GM12878 (cell line): ENCODE measurements at regions not wholly inside any gene's neighbourhood (a gene's known extent, or its start where the extent isn't known, plus 50 kb on each side); places are given as distances from the start of the nearest gene placed in this dataset.

Experiments used
- ATAC-seq: fragments of 200-7000 bp; cut with Tn5 transposase; 3 replicates; pipeline ENCODE4 v1.9.1; 2020; ENCODE audit warnings: mild to moderate bottlenecking, moderate library complexity
- BruUV-seq: library from RNA; stranded (reverse); fragments of 400-500 nt; replicated peaks from 2 replicates; lab custom pipeline; 2021; lab: Mats Ljungman, UMichigan
- CTCF ChIA-PET: fragments of 300-600 bp; sonication (Branson Sonifier 250); formaldehyde crosslinking; extraction: SDS; loops from one replicate; lab custom pipeline; 2021; ENCODE audit warnings: inconsistent platforms; lab: Yijun Ruan, JAX
- POLR2A ChIA-PET: fragments of 350-600 bp; formaldehyde crosslinking; extraction: SDS; loops from one replicate; lab custom pipeline; 2021; ENCODE audit warnings: inconsistent platforms; lab: Charles Lee
- RAD21 ChIA-PET: fragments of 300-600 bp; sonication (Branson Sonifier 250); formaldehyde crosslinking; loops from one replicate; lab custom pipeline; 2023; ENCODE audit warnings: antibody characterized with exemption; ENCODE audit not compliant: unreplicated experiment; lab: Charles Lee
- SMC1A ChIA-PET: fragments of 300-600 bp; sonication (Branson Sonifier 250); formaldehyde crosslinking; loops from one replicate; lab custom pipeline; 2023; ENCODE audit not compliant: unreplicated experiment, uncharacterized antibody; lab: Charles Lee
- DNase-seq: peaks from one replicate; pipeline ENCODE4 v3.0.0-alpha.2; 2011; ENCODE audit warnings: low read depth, low spot score
- FAIRE-seq: peaks from 3 replicates; lab custom pipeline; 2011; peaks lifted over from hg19 to GRCh38; lab: Jason Lieb, UNC
- H2AFZ ChIP-seq: 2 replicates; pipeline ENCODE4 v1.6.0; 2011; ENCODE audit warnings: low read depth, low read length, control low read depth; ENCODE audit not compliant: control insufficient read depth
- H3K27ac ChIP-seq: 2 replicates; pipeline ENCODE4 v1.5.1; 2011; ENCODE audit warnings: control low read depth; ENCODE audit not compliant: control insufficient read depth, insufficient read depth
- H3K27me3 ChIP-seq, 2 experiments: replicated peaks in 1 of 2; 2 replicates each; pipeline versions ENCODE4 v1.6.0 to v1.6.1; 2011; ENCODE audit warnings: low read length in 1 of 2; ENCODE audit not compliant: control insufficient read depth in 2 of 2, insufficient read depth in 2 of 2
- H3K36me3 ChIP-seq, 2 experiments: 2 replicates each; pipeline ENCODE4 v1.5.1; 2011; ENCODE audit warnings: low read length in 1 of 2; ENCODE audit not compliant: control insufficient read depth in 2 of 2, insufficient read depth in 2 of 2
- H3K4me1 ChIP-seq: 2 replicates; pipeline ENCODE4 v1.6.1; 2011; ENCODE audit warnings: mild to moderate bottlenecking, low read length, moderate library complexity, mixed read lengths; ENCODE audit not compliant: control insufficient read depth, insufficient read depth
- H3K4me2 ChIP-seq: 2 replicates; pipeline ENCODE4 v1.6.0; 2011; ENCODE audit warnings: control low read depth; ENCODE audit not compliant: control insufficient read depth, insufficient read depth
- H3K4me3 ChIP-seq: fragments of 200-600 bp; sonication (generic); 2 replicates; pipeline ENCODE4 v1.5.1; 2016
- H3K79me2 ChIP-seq: 2 replicates; pipeline ENCODE4 v1.6.0; 2011; ENCODE audit warnings: low read length; ENCODE audit not compliant: control insufficient read depth, insufficient read depth
- H3K9ac ChIP-seq: 2 replicates; pipeline ENCODE4 v1.8.0; 2011; ENCODE audit warnings: low read length, control low read depth, mixed read lengths; ENCODE audit not compliant: control insufficient read depth, insufficient read depth
- H3K9me3 ChIP-seq: replicated peaks from 3 replicates; pipeline ENCODE4 v1.5.1; 2011; ENCODE audit warnings: mild to moderate bottlenecking, low read length; ENCODE audit not compliant: control insufficient read depth, insufficient read depth
- H4K20me1 ChIP-seq: 2 replicates; pipeline ENCODE4 v1.6.0; 2011; ENCODE audit not compliant: control insufficient read depth, insufficient read depth
- BHLHE40 ChIP-seq, 2 experiments: fragments of 450-650 bp in 1 of 2; IDR thresholded peaks; 2 replicates each; pipeline ENCODE4 v1.6.1; 2011 to 2017; ENCODE audit warnings: low read depth in 2 of 2, borderline replicate concordance in 1 of 2, improper control_type of control experiment in 1 of 2, low read length in 1 of 2, mild to moderate bottlenecking in 1 of 2
- CEBPB ChIP-seq, 2 experiments: fragments of 150-350 bp in 1 of 2; IDR thresholded peaks; 2 replicates each; pipeline ENCODE4 v1.6.1; 2012 to 2014; ENCODE audit warnings: low read depth in 2 of 2, low read length in 2 of 2, borderline replicate concordance in 1 of 2, inconsistent platforms in 1 of 2
- CREB1 ChIP-seq: IDR thresholded peaks from 2 replicates; pipeline ENCODE4 v1.6.1; 2012; ENCODE audit warnings: low read depth, mild to moderate bottlenecking, inconsistent platforms
- MXI1 ChIP-seq: fragments of 150-350 bp; IDR thresholded peaks from 2 replicates; pipeline ENCODE4 v1.6.1; 2011; ENCODE audit warnings: low read depth, mild to moderate bottlenecking, inconsistent platforms, low read length, improper control_type of control experiment
- POU2F2 ChIP-seq: IDR thresholded peaks from 3 replicates; pipeline ENCODE4 v1.6.1; 2011; ENCODE audit warnings: low read depth, mild to moderate bottlenecking, low read length, borderline replicate concordance
- RAD51 ChIP-seq: fragments of 450-650 bp; IDR thresholded peaks from 2 replicates; pipeline ENCODE4 v1.6.1; 2016; ENCODE audit warnings: moderate library complexity, mild to moderate bottlenecking, inconsistent platforms
- SMARCA5 ChIP-seq: fragments of 450-650 bp; IDR thresholded peaks from 2 replicates; pipeline ENCODE4 v1.6.1; 2017; ENCODE audit warnings: mild to moderate bottlenecking
- SMC3 ChIP-seq: IDR thresholded peaks from 2 replicates; pipeline ENCODE4 v1.6.1; 2011; ENCODE audit warnings: low read length, improper control_type of control experiment, borderline replicate concordance
- SP1 ChIP-seq: IDR thresholded peaks from one replicate; pipeline ENCODE4 v1.6.1; 2011; ENCODE audit warnings: low read depth, low read length
- SREBF2 ChIP-seq: IDR thresholded peaks from 2 replicates; pipeline ENCODE4 v1.6.1; 2012; ENCODE audit warnings: mild to moderate bottlenecking, low read length
- STAT3 ChIP-seq: IDR thresholded peaks from 2 replicates; pipeline ENCODE4 v1.6.1; 2011; ENCODE audit warnings: low read depth, low read length, improper control_type of control experiment
- TAF1 ChIP-seq: IDR thresholded peaks from 2 replicates; pipeline ENCODE4 v1.6.1; 2011; ENCODE audit warnings: mild to moderate bottlenecking, low read depth, low read length, borderline replicate concordance
- in situ Hi-C: fragments of 300-500 bp; cut with MboI; formaldehyde crosslinking; loops from 9 replicates; pipeline ENCODE4 v1.14.3; 2018; ENCODE audit warnings: mixed read lengths
- intact Hi-C: fragments of 100-400 bp; cut with micrococcal nuclease; formaldehyde crosslinking; loops from one replicate; pipeline ENCODE4 v1.14.2; 2022; ENCODE audit not compliant: unreplicated experiment
- TF ChIP-seq, protein P1 (sequence below), 3 experiments: IDR thresholded peaks in 2 of 3; conservative IDR thresholded peaks in 1 of 3; 2 replicates each; pipeline ENCODE4 v1.5.1; 2011; ENCODE audit warnings: low read depth in 3 of 3, low read length in 3 of 3, mild to moderate bottlenecking in 3 of 3, control low read depth in 2 of 3, moderate library complexity in 2 of 3, inconsistent platforms in 1 of 3, mixed read lengths in 1 of 3; ENCODE audit not compliant: control insufficient read depth in 2 of 3, insufficient read depth in 1 of 3; ENCODE audit errors: extremely low read depth in 1 of 3

DNA sequence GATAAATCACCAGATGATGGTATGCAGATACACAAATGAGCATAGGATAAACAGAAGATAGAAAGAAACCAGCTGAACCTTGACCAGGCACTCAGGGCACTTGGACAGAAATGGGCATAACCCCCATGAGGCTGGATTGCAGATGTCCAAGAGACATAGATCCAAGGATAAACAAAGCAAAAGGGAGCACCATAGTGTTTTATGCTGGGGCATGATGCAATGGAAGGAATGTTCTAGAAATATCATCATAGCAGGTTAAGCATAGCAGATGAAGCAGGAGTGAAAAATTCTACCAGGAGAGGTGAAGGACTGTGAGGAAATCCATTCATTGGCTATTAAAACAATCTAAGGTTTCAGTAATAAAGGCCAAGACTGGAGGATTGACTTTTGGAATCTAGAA, 70.5 kb upstream of the TES start:
- no peak overlapping the region for H2AFZ ChIP-seq
- TF ChIP-seq SMC3 (no peak), STAT3 (no peak), BHLHE40 (IDR thresholded peaks at IDR 0.05; ENCODE audit: borderline replicate concordance in 1 of 2, low read depth in 2 of 2, low read length in 1 of 2) (no peak), MXI1 (no peak), CEBPB (IDR thresholded peaks at IDR 0.05; ENCODE audit: borderline replicate concordance in 1 of 2, low read depth in 2 of 2, low read length in 2 of 2) (no peak), SP1 (no peak), SMARCA5 (no peak), CREB1 (no peak), SREBF2 (no peak), RAD51 (no peak), POU2F2 (no peak), TAF1 (no peak)
- TF ChIP-seq, protein P1, sequence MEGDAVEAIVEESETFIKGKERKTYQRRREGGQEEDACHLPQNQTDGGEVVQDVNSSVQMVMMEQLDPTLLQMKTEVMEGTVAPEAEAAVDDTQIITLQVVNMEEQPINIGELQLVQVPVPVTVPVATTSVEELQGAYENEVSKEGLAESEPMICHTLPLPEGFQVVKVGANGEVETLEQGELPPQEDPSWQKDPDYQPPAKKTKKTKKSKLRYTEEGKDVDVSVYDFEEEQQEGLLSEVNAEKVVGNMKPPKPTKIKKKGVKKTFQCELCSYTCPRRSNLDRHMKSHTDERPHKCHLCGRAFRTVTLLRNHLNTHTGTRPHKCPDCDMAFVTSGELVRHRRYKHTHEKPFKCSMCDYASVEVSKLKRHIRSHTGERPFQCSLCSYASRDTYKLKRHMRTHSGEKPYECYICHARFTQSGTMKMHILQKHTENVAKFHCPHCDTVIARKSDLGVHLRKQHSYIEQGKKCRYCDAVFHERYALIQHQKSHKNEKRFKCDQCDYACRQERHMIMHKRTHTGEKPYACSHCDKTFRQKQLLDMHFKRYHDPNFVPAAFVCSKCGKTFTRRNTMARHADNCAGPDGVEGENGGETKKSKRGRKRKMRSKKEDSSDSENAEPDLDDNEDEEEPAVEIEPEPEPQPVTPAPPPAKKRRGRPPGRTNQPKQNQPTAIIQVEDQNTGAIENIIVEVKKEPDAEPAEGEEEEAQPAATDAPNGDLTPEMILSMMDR (IDR thresholded peaks at IDR 0.05 in 2 of 3, conservative IDR thresholded peaks at IDR 0.05 in 1 of 3; ENCODE audit: control insufficient read depth in 2 of 3, extremely low read depth in 1 of 3, insufficient read depth in 1 of 3, low read depth in 3 of 3, low read length in 3 of 3) = no peak
- TF ChIP-seq, all 136 proteins: peak for 0
- ChIA-PET SMC1A (interaction anchor here (0.6 to 2.9 kb wide), 6 partner anchors 11 to 448 kb away, joined by 3 to 13 read pairs (median 4); no protein-coding TSS in a partner anchor), RAD21 (interaction anchor here (1.9 to 2.5 kb wide), 5 partner anchors 30 to 449 kb away, joined by 7 to 23 read pairs (median 9); no protein-coding TSS in a partner anchor), CTCF (interaction anchor here (1.9 to 8.3 kb wide), 5 partner anchors 14 to 451 kb away, joined by 5 to 72 read pairs (median 12); no protein-coding TSS in a partner anchor), POLR2A (interaction anchor here (1.5 kb wide), 1 partner anchor 14 kb away, joined by 3 read pairs; no protein-coding TSS in a partner anchor)
- Histone ChIP-seq H3K79me2 (no peaks in the 10 kb centered on the region), H3K4me3 (no peak overlapping the region), H3K9ac (no peak overlapping the region), H3K27me3 (no peaks in the 10 kb centered on the region), H3K9me3 (no peaks in the 10 kb centered on the region), H3K27ac (no peak overlapping the region), H3K36me3 (no peaks in the 10 kb centered on the region), H3K4me1 (peaks cover 2% of the 10 kb centered on the region; the same call in 1 of the 2 replicates), H4K20me1 (no peaks in the 10 kb centered on the region), H3K4me2 (no peak overlapping the region)
- FAIRE-seq (no peak), DNase-seq (no peak), ATAC-seq (no peak)
- no TSS peak for BruUV-seq
- in situ Hi-C loops = loop anchor here (5.0 kb wide), 1 partner anchor 97 kb away; no protein-coding TSS in a partner anchor
- intact Hi-C loops = loop anchor here (2.0 to 10.0 kb wide), 2 partner anchors 33 to 445 kb away; no protein-coding TSS in a partner anchor
